Ectodermal cell (in vitro differentiated cells): ENCODE measurements at regions not wholly inside any gene's neighbourhood (a gene's known extent, or its start where the extent isn't known, plus 50 kb on each side); places are given as distances from the start of the nearest gene placed in this dataset.

Experiments used
- H3K27ac ChIP-seq: 2 replicates; pipeline ENCODE4 v1.7.0; 2013; ENCODE audit warnings: mild to moderate bottlenecking, low read depth, low read length; ENCODE audit not compliant: insufficient read depth, poor library complexity, severe bottlenecking
- H3K27me3 ChIP-seq: 2 replicates; pipeline ENCODE4 v1.7.0; 2013; ENCODE audit warnings: mild to moderate bottlenecking, low read length; ENCODE audit not compliant: insufficient read depth, control insufficient read depth, poor library complexity, severe bottlenecking
- H3K36me3 ChIP-seq: one replicate; pipeline ENCODE4 v1.7.0; 2013; ENCODE audit warnings: low read length; ENCODE audit not compliant: control insufficient read depth, insufficient read depth
- H3K4me1 ChIP-seq: one replicate; pipeline ENCODE4 v1.7.0; 2013; ENCODE audit warnings: low read length; ENCODE audit not compliant: control insufficient read depth, insufficient read depth
- H3K4me3 ChIP-seq: 2 replicates; pipeline ENCODE4 v1.7.0; 2013; ENCODE audit warnings: low read depth, low read length, control low read depth; ENCODE audit not compliant: insufficient read depth
- H3K9me3 ChIP-seq: 2 replicates; pipeline ENCODE4 v1.7.0; 2013; ENCODE audit warnings: mild to moderate bottlenecking, low read length, moderate library complexity; ENCODE audit not compliant: control insufficient read depth
- WGBS, 2 experiments: methylation state at CpG; one replicate each; pipeline ENCODE4 v1.1.7; 2013; ENCODE audit warnings: missing lambda C conversion rate in 2 of 2; 5-methylcytosine and 5-hydroxymethylcytosine counted together

DNA sequence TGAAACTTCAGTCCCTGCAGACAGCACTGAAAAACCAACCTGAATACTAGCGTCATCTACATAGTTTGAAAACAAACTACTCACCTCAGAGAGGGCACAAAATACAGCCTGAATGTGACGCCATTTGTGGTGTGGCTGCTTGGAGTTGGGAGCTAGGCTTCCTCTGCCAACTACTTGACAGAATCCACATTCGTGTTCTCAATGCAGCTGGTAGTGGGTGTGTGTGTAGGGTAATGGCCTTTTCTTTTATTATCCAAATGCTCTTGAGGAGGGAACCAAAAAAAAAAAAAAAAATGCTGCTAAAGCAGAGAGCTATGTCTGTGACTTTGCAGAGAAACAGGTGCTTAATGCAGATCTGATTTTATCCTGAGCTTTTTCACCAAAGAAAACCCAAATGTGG lies 207.8 kb downstream of the OTOR start:
- Histone ChIP-seq H3K36me3 (no peaks in the 10 kb centered on the region), H3K4me3 (no peak overlapping the region), H3K4me1 (peaks cover 24% of the 10 kb centered on the region), H3K27me3 (no peaks in the 10 kb centered on the region), H3K9me3 (no peaks in the 10 kb centered on the region), H3K27ac (no peak overlapping the region)
- WGBS, 2 experiments: 59 to 63% methylated on average over 3 of the region's 3 CpGs

DNA sequence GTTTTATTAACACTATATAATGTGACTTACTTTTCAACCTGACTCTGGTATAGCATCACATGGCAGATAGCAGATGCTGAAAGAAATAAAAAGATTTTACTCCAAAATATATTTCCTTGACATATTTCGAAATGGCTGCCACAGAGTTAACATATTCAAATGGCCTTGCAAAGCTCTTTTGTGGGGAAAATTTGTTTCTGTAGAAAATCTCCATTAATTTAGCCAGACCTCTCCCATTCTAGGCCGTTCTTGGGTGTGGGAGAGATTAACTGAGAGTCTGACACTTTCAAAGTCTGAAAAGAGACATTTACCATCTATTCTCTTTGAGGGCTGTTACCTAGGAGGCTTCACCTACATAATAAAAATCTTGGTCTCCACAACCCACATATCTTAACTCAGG lies 217.2 kb downstream of the OTOR start:
- H3K4me1 ChIP-seq: no peaks in the 10 kb centered on the region
- no peak overlapping the region for H3K4me3 ChIP-seq
- H3K27me3 ChIP-seq: no peaks in the 10 kb centered on the region
- no peak overlapping the region for H3K27ac ChIP-seq
- 92% methylated on average over 2 of the region's 2 CpGs; no CpG with 5 or more reads in 1 of the 2 experiments for WGBS, 2 experiments
- H3K9me3 ChIP-seq: no peaks in the 10 kb centered on the region
- H3K36me3 ChIP-seq: no peaks in the 10 kb centered on the region

DNA sequence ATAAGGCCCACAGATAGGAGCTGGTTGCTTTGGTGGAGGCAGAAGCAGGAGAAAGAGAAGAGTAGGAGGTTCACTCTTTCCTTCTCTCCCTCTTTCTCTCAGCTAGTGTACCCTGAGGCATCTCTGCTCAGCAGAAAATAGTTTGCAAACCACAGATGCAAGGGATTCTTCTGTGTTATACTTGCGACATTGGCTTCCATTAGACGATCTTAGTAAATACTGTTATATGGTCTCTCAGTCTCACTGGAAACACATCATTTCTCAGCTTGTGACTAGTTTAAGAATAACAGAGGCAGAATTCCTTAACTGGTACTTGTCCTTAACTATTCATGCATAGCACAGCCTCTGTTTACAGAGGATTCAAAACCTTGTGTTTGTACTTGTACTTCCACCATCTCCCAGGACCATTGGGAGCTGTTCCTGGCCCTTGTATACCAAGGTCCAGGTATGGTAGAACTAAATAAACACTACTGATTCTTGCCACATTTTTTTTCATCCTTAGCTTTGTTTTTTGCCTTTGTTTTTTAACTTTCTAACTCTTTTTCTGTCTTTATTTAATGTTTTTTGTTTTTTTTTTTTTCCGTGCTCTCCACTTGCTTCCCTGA lies 218.2 kb downstream of the OTOR start:
- Histone ChIP-seq H3K4me3 (no peak overlapping the region), H3K4me1 (no peaks in the 10 kb centered on the region), H3K36me3 (no peaks in the 10 kb centered on the region), H3K27me3 (no peaks in the 10 kb centered on the region), H3K9me3 (no peaks in the 10 kb centered on the region), H3K27ac (no peak overlapping the region)
- WGBS, 2 experiments: 96 to 97% methylated on average over 2 of the region's 3 CpGs

DNA sequence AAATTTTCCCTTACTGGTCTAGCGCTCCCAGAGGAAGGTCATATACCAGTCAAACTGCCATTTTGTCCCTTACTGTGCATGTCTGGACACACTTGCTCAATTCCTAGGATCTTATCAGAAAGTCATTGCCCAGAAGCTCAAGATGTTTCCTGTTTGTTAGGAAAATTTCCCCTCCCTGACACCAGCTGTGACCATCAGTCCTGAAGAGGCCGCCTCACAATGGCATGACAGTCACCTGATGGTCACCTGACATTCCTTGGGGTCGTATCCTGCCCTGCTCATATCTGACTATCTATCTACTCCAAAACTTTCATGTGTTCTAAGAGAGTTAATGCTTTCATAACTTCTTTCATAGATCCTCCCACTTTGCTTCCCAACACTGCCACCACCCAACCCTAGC lies 219.9 kb downstream of the OTOR start:
- Histone ChIP-seq H3K4me1 (no peaks in the 10 kb centered on the region), H3K27me3 (no peaks in the 10 kb centered on the region), H3K4me3 (no peak overlapping the region), H3K36me3 (no peaks in the 10 kb centered on the region), H3K27ac (no peak overlapping the region), H3K9me3 (no peaks in the 10 kb centered on the region)
- 92 to 99% methylated on average over 3 of the region's 3 CpGs for WGBS, 2 experiments

DNA sequence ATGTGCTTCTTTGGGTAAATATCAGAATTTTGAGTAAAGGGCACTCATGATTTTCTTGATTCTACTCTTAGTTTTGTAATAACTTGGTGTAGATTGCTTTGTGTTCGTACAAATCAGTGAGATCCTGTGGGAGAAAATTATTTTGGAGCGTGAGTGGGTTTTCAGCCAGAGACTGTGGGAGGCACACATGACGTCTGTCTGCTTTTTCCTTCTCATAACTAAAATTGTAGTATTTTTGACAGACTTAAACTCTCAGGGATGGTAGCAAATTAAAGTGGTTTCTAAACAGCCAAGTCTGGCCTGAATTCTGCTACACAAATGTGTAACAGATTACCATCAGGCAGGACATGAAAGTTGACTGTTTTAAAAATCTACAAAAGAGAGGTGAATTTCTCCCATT lies 222.6 kb downstream of the OTOR start:
- no peaks in the 10 kb centered on the region for H3K27me3 ChIP-seq
- H3K27ac ChIP-seq: no peak overlapping the region
- no peaks in the 10 kb centered on the region for H3K9me3 ChIP-seq
- WGBS, 2 experiments: 91 to 95% methylated on average over 3 of the region's 3 CpGs
- H3K4me1 ChIP-seq: no peaks in the 10 kb centered on the region
- H3K4me3 ChIP-seq: no peak overlapping the region
- H3K36me3 ChIP-seq: no peaks in the 10 kb centered on the region

DNA sequence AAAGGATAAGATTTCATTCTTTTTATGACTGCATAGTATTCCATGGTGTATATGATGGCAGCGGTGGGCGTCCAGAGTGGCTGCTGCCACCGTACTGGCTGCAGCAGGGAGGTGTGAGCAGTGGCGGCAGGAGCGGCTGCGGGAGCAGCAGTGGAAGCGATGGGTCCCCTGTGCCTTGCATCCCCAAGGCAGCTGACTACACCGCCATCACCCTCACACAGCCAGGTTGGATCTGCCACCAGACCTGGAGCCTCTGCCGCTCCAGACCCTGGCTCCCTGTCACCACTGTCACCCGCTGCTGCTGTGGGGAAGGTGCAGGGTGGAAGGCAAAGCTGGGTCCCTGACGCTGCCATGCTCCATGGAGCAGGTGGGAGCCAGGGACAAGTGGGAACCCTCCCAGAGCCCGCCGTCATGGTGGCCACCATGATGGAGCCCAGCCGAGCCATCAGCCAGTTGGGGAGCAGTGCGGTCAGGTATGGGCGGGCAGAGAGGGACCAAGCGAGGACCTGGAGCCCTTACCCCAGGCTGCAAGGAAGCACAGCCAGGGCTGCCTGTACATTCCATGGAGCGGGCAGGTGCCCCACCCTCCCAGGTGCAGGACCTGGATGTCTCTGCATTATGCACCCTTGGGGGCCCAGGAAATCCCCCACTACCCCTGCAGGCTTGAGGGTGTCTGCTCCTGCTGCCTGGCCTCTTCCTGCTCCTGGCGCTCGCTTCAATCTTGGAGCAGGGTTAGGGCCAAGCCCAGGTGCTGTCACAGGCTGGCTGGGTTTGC lies 226.1 kb downstream of the OTOR start:
- H3K36me3 ChIP-seq: no peaks in the 10 kb centered on the region
- H3K4me3 ChIP-seq: no peak overlapping the region
- H3K27me3 ChIP-seq: no peaks in the 10 kb centered on the region
- no peaks in the 10 kb centered on the region for H3K9me3 ChIP-seq
- no peak overlapping the region for H3K27ac ChIP-seq
- 96 to 97% methylated on average over 20 of the region's 20 CpGs for WGBS, 2 experiments
- no peaks in the 10 kb centered on the region for H3K4me1 ChIP-seq

DNA sequence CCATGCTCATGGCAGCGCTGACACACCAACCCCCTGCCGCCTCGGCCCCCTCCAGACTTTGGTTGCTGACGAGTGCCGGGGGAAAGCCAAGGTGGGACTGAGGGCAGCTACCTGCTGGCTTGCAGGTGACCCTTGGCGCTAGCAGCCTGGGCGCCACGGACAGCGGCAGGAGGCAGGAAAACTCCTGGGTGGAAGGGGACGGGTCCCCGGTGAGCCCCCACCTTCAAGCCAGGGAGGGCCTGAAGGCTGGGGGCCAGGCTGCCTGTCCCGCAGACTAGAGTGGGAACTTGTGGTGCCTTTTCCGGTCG lies 226.7 kb downstream of the OTOR start:
- no peaks in the 10 kb centered on the region for H3K4me1 ChIP-seq
- no peaks in the 10 kb centered on the region for H3K36me3 ChIP-seq
- no peaks in the 10 kb centered on the region for H3K27me3 ChIP-seq
- no peaks in the 10 kb centered on the region for H3K9me3 ChIP-seq
- no peak overlapping the region for H3K27ac ChIP-seq
- H3K4me3 ChIP-seq: no peak overlapping the region
- 95 to 97% methylated on average over 14 of the region's 14 CpGs for WGBS, 2 experiments

DNA sequence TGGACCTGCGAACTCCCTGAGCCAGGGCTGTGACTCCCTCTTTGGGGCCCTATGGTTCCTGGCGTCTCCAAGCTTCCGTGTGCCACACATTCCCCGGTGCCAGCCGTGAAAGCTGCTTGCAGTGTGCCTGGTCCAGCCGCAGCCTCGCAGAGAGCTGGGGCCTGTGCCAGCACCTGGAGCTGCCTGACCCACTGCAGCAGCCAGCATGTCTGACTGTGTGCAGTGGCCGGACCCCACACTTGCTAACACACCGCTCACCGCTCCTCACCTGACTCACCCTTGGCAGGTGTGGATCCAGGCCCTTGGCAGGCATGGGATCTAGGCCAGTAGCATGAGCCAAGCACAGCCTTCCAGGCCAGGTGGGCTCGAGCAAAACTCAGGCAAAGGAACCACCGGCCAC lies 227.5 kb downstream of the OTOR start:
- H3K9me3 ChIP-seq: no peaks in the 10 kb centered on the region
- no peaks in the 10 kb centered on the region for H3K4me1 ChIP-seq
- no peaks in the 10 kb centered on the region for H3K27me3 ChIP-seq
- WGBS, 2 experiments: 92% methylated on average over 12 of the region's 12 CpGs
- H3K4me3 ChIP-seq: no peak overlapping the region
- no peaks in the 10 kb centered on the region for H3K36me3 ChIP-seq
- no peak overlapping the region for H3K27ac ChIP-seq

DNA sequence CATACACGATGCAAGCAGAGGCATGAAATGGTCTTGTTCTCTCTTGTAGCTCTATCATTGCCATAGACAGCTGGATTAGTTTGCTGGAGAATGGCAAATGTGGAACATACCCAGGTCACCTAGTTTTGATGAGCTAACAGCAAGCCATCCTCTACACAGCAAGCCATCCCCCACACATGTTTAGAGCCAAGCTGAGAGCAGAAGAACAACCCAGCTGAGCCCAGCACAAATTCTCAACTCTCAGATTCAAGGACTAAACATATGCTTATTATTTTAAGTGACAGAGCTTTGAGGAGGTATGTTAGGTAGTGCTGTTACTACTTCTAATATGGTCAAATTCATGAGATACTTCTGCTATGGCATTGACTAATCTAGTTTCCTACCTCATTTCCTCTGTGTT lies 230.3 kb downstream of the OTOR start:
- H3K4me3 ChIP-seq: no peak overlapping the region
- no peaks in the 10 kb centered on the region for H3K4me1 ChIP-seq
- H3K9me3 ChIP-seq: no peaks in the 10 kb centered on the region
- no peaks in the 10 kb centered on the region for H3K36me3 ChIP-seq
- no peak overlapping the region for H3K27ac ChIP-seq
- no peaks in the 10 kb centered on the region for H3K27me3 ChIP-seq
- 95 to 96% methylated on average over 1 of the region's 1 CpG for WGBS, 2 experiments

DNA sequence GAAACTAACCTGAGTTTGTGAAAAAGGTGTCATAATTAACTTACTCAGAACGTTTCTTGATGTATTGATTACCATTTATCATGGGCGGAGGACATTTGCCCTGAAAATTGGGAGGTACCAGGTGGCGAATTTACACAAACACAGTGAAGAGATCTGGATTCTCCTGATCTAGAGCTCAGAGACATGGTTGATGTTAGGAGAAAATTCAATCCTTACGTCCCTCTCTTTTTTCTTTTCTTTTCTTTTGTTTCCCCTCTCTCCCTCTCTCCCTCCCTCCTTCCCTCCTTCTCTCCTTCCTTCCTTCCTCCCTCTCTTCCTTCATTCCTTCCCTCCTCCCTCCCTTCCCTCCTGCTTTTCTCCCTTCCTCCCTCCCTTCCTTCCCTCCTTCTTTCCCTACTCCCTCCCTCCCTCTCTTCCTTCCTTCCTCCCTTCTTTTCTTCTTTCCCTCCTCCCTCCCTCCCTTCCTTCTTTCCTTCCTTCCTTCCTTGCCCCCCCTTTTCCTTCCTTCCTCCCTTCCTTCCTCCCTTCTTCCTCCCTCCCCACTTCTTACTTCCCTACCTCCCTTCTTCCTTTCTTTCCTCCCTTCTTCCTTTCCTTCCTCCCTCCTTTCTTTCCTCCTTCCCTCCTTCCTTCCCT lies 234.1 kb downstream of the OTOR start:
- Histone ChIP-seq H3K9me3 (no peaks in the 10 kb centered on the region), H3K4me1 (no peaks in the 10 kb centered on the region), H3K36me3 (no peaks in the 10 kb centered on the region), H3K27me3 (no peaks in the 10 kb centered on the region), H3K27ac (no peak overlapping the region), H3K4me3 (no peak overlapping the region)
- 88 to 92% methylated on average over 4 of the region's 4 CpGs for WGBS, 2 experiments
